LoVo (cell line): ENCODE measurements at regions not wholly inside any gene's neighbourhood (a gene's known extent, or its start where the extent isn't known, plus 50 kb on each side); places are given as distances from the start of the nearest gene placed in this dataset.

Experiments
- DNase-seq: peaks from one replicate; pipeline ENCODE4 v3.0.0-alpha.2; 2016; ENCODE audit warnings: low spot score

GRCh38 chr12:130258863-130259262 lies 78.8 kb upstream of the PIWIL1 start:
- DNase-seq, result no peak

GRCh38 chr12:130263025-130263424 lies 74.7 kb upstream of the PIWIL1 start:
- DNase-seq, result no peak

GRCh38 chr12:130263996-130264395 lies 73.7 kb upstream of the PIWIL1 start:
- DNase-seq, result no peak

- no peak for DNase-seq
Measured at GRCh38 chr12:130266751-130267150, 70.9 kb upstream of the PIWIL1 start.

- DNase-seq, result no peak
Measured at GRCh38 chr12:130280231-130280630, 57.5 kb upstream of the PIWIL1 start.

GRCh38 chr12:130280742-130281141 lies 56.9 kb upstream of the PIWIL1 start:
- DNase-seq, result no peak

GRCh38 chr12:130281153-130281799 lies 56.4 kb upstream of the PIWIL1 start:
- DNase-seq, result no peak

- DNase-seq, result no peak
Measured at GRCh38 chr12:130286041-130286440, 51.6 kb upstream of the PIWIL1 start.

GRCh38 chr12:130286741-130287440 lies 50.8 kb upstream of the PIWIL1 start:
- no peak for DNase-seq
